GM21723 (cell line): ENCODE measurements at regions not wholly inside any gene's neighbourhood (a gene's known extent, or its start where the extent isn't known, plus 50 kb on each side); places are given as distances from the start of the nearest gene placed in this dataset.
A peak's percentile ranks its signal among the peaks of the same experiment; 100 is the strongest.
"Not testable (repeated sequence)": the region's sequence is repeated elsewhere in the genome, so short reads cannot be mapped to it uniquely, and the experiment has no call there.

Experiments
- ATAC-seq: cut with Tn5 transposase; IDR thresholded peaks from one replicate; pipeline ENCODE4 v1.9.1; 2021; ENCODE audit warnings: mild to moderate bottlenecking, moderate library complexity; ENCODE audit not compliant: unreplicated experiment

DNA sequence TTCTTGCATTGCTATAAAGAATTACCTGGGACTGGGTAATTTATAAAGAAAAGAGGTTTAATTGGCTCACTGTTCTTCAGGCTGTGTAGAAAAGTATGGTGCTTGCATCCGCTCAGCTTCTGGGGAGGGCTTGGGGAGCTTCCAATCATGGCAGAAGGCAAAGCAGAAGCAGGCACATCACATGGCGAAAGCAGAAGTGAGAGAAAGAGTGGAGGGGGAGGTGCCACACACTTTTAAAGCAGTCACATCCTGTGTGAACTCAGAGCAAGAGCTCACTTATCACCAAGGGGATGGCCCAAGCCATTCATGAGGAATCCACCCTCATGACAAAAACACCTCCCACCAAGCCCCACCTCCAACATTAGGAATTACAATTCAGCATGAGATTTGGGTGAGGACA, 303.5 kb downstream of the OTUD1 start:
- peak; percentile 96 for ATAC-seq

DNA sequence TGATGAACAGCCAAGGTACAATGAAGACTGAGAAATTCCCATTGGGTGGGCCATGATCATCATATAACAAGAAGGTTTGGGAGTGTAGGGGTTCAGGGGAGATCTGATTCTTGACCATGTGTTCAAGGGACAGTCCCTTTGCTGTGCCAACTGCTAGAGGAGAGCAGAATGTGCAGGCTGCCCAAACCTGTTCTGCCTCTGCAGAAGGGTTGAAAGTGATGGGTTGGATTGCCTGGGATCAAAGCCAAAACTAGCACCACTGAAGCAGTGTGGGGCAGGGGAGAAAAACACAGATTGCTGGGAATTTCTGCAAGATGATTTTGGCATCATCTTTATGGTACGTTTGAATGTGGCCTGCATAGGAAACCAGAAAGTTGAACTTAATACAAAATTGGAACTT, 303.9 kb downstream of the OTUD1 start:
- ATAC-seq, result peak; percentile 27

DNA sequence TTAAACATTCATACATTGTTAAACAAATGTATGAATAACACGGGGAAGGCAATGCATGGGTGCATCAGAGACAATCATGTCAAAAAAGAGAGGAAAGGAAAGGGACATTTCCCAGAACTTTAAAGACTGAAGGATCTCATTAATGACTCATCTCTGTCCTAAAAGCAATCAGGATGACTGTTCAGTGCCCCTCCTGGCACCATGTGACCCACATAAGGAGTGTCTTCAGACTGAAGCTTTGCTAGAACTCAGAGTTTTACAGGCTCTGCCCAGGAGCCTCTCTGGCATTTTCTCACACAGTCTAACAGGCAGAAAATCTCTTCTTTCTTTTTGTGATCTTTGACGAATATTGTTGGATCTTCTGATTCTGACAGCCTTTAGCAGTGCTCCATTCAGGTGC, 315.3 kb downstream of the OTUD1 start:
- ATAC-seq, result no peak

GRCh38 chr10:23754941-23755340, 316.1 kb downstream of the OTUD1 start:
- ATAC-seq, result no peak

GRCh38 chr10:23755556-23755955, 316.7 kb downstream of the OTUD1 start:
- ATAC-seq, result no peak

- ATAC-seq, result no peak
Observed at GRCh38 chr10:23768281-23768680, 329.4 kb downstream of the OTUD1 start.

GRCh38 chr10:23777153-23777552, 338.3 kb downstream of the OTUD1 start:
- ATAC-seq, result no peak

DNA sequence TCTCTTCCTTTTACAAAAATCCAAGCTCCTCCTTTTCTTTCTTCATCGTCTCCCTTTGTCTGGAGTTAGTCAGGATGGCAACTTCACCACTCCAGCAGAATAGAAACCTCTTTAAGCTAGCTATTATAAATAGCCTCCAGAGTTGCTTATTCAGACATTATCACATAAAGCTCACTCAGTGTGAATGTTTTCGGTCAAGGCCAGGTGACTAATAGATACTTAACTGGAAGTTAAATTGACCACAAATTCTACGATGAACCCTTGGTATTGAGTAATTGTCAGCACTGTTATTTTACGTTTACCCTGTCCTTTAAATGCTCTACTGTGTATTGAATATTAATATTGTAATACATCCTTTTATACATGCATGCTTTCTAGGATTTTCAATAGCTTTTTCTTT, 340.4 kb downstream of the OTUD1 start:
- no peak for ATAC-seq

- ATAC-seq, result no peak
Observed at GRCh38 chr10:23780331-23780730, 341.5 kb downstream of the OTUD1 start.

DNA sequence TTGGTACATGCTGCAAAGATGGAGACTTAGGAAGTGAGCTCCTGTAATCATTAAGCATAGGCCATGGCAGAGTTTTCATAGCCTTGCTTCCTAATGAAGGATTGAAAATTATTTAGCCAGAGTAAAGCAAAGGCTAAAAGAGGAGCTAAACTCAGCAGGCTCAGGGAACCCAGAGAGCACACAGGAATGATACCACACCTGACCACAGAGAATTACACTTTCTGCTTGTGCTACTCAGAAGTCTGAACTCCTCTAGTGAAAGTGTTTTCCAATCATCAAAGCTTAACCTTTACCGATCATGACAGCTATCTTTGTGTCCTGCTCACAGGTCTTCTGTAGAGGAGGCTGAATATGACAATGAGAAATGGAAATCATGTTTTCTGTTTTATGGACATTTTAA, 347.7 kb downstream of the OTUD1 start:
- ATAC-seq, result no peak

- ATAC-seq, result no peak
Observed at GRCh38 chr10:23793577-23793976, 354.7 kb downstream of the OTUD1 start.

GRCh38 chr10:23797452-23797851, 358.6 kb downstream of the OTUD1 start:
- not testable (repeated sequence) for ATAC-seq

DNA sequence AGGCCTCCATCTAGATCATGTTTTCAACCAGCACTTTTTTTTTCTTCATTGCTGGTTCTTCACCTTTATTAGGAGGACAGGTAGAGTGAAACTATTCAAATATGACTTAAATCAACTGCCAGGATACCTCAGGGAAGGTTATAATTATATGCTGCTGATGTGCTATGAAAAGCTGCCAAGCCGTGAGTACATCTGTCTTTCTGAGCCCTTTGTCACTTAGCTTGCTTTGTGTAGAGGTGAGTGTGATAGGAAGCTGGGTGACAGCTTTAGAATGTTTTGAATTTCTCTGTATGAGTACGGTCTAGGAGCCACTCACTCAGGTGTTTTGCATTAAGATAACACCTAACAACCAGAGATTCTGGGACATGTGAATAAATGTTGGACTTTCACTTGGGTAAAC, 365.2 kb downstream of the OTUD1 start:
- ATAC-seq, result no peak

DNA sequence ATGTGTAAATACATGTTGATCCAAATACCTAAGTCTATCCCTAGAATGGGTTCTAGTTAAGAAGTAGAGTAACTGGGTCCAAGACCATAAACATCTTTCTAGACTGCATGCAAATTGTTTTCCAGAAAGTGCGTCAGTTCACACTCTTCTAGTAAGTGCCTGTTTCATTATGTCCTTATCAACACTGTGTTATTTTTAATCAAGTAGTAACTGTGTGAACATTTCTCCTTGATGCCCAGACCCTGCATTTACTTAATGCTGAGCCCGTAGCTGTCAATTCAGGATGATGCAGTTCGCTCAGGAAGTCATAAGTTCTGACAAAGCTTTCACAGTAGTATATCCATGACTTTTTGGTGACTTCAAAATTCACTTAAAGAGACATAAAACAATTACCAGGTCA, 374.8 kb downstream of the OTUD1 start:
- ATAC-seq, result no peak

DNA sequence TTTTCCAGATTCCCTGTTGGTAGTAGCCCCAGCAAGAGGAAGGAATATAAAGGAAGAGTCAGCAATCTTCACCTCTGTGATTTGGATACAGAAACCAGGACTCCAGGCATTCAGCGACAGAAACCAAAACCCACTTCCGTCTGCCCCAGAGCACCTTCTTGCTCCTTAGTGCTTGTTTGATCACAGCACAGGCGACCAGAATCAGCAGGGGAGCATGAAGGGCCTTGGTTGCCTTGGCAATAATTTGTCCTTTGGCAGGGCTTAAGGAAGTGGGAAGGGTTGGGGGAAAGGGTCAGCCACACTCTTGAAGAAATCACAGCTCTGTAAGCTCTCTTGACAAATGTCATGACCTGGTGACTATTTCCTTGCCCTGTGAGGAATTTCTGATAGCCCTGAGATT, 379.6 kb downstream of the OTUD1 start:
- no peak for ATAC-seq

GRCh38 chr10:23820792-23821191, 381.9 kb downstream of the OTUD1 start:
- ATAC-seq, result no peak

DNA sequence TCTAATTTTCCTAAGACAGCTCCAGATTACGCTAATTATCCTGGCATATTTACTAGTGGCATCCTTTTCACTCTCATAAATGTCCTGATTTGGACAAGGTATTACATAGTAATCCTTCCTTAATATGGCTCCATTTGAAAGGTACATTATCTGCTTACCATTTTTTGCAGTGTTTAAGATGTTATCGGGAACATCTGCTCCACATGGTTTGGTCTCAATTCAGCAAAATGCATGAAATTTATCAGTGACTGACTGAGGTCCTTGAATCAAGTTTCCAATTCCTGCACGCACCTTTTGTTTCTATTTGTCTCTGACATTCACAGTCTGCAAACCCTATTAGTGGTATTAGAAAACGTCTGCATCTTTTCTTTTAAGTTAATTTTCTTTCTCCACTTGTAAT, 384.1 kb upstream of the KIAA1217 start:
- no peak for ATAC-seq

- ATAC-seq, result no peak
Observed at GRCh38 chr10:23826421-23826820, 382.5 kb upstream of the KIAA1217 start.

DNA sequence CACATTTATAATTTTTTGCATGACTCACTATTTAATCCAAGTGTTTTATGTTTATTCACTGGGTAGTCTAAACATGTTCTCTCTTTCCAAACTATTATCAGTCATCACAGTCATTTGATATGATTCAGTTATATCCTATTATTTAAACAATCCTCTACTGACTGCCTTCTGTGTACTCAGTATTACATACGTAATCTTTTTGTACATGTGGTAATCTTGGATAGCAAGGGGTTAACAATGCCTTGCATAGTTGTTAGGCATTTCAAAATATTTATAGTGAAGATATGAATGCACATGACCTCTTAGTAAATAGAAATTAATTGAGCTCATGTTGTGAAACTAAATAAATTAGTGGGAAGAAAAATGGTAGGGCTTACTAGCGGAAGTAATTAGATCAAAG, 379.4 kb upstream of the KIAA1217 start:
- ATAC-seq, result no peak

GRCh38 chr10:23834091-23834490, 374.8 kb upstream of the KIAA1217 start:
- no peak for ATAC-seq

DNA sequence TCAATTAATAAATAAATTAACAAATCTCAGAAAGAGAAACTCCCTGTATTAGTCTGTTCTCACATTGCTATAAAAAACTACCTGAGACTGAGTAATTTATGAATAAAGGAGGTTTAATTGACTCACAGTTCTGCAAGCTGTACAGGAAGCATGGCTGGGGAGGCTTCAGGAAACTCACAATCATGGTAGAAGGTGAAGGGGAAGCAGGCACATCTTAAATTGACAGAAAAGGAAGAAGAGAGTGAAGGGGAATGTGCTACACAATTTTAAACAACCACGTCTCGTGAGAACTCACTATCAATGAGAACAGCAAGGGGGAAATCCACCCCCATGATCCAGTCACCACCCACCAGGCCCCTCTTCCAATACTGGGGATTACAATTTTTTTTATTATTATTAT, 358.3 kb upstream of the KIAA1217 start:
- no peak for ATAC-seq

GRCh38 chr10:23859598-23859997, 349.3 kb upstream of the KIAA1217 start:
- no peak for ATAC-seq

- ATAC-seq, result no peak
Observed at GRCh38 chr10:23864631-23865147, 344.2 kb upstream of the KIAA1217 start.

DNA sequence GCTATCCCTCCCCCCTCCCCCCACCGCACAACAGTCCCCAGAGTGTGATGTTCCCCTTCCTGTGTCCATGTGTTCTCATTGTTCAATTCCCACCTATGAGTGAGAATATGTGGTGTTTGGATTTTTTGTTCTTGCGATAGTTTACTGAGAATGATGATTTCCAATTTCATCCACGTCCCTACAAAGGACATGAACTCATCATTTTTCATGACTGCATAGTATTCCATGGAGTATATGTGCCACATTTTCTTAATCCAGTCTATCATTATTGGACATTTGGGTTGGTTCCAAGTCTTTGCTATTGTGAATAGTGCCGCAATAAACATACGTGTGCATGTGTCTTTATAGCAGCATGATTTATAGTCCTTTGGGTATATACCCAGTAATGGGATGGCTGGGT, 342.0 kb upstream of the KIAA1217 start:
- ATAC-seq, result not testable (repeated sequence)
